Adrenal gland (tissue), 5 donors: ENCODE measurements at regions not wholly inside any gene's neighbourhood (a gene's known extent, or its start where the extent isn't known, plus 50 kb on each side); places are given as distances from the start of the nearest gene placed in this dataset.

Source experiments
- POLR2A ChIP-seq, 2 donors: fragments of 450-650 bp; IDR thresholded peaks; one replicate each; pipeline ENCODE4 v1.6.1; 2017; ENCODE audit warnings: antibody characterized with exemption in 2 of 2, mild to moderate bottlenecking in 2 of 2, moderate library complexity in 1 of 2
- TF ChIP-seq, protein P1 (sequence below), 6 experiments: fragments of 450-650 bp in 4 of 6; fragments of 200-600 bp in 2 of 6; sonication (generic) in 1 of 6; IDR thresholded peaks; 1 replicate in 5 of 6; 2 replicates in 1 of 6; pipeline versions ENCODE4 v1.5.1 to v1.8.0; 2016 to 2021; ENCODE audit warnings: antibody characterized with exemption in 6 of 6, mild to moderate bottlenecking in 2 of 6, moderate library complexity in 1 of 6
- donor health status: DM: no; HTN: no; CAD: no.

DNA sequence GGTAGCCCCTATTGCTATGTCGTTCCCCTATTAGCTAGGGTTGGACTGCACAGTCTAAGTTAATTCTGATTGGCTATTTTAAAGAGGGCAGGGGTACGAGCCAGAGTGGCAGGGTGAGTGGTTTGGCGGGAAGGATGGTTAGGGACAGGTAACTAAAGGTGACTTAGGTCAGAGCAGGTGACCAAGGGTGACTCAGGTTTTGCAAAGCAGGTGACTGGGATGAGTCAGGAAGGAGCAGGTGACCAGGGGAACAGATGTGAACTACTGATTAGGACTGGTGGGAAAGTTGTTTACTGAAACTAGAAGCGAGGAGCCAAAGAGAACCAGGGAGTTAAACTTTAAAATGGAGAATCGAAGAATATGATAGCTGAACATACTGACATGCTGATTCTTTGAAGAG lies 295.2 kb downstream of the GJA1 start:
- TF ChIP-seq POLR2A (IDR thresholded peaks at IDR 0.05): no peak
- TF ChIP-seq, protein P1, sequence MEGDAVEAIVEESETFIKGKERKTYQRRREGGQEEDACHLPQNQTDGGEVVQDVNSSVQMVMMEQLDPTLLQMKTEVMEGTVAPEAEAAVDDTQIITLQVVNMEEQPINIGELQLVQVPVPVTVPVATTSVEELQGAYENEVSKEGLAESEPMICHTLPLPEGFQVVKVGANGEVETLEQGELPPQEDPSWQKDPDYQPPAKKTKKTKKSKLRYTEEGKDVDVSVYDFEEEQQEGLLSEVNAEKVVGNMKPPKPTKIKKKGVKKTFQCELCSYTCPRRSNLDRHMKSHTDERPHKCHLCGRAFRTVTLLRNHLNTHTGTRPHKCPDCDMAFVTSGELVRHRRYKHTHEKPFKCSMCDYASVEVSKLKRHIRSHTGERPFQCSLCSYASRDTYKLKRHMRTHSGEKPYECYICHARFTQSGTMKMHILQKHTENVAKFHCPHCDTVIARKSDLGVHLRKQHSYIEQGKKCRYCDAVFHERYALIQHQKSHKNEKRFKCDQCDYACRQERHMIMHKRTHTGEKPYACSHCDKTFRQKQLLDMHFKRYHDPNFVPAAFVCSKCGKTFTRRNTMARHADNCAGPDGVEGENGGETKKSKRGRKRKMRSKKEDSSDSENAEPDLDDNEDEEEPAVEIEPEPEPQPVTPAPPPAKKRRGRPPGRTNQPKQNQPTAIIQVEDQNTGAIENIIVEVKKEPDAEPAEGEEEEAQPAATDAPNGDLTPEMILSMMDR (IDR thresholded peaks at IDR 0.05): no peak
